Transverse colon (tissue), 3 donors: ENCODE measurements at regions not wholly inside any gene's neighbourhood (a gene's known extent, or its start where the extent isn't known, plus 50 kb on each side); places are given as distances from the start of the nearest gene placed in this dataset.
"Not testable (repeated sequence)": the region's sequence is repeated elsewhere in the genome, so short reads cannot be mapped to it uniquely, and the experiment has no call there.

Source experiments
- POLR2A ChIP-seq: fragments of 450-650 bp; IDR thresholded peaks from one replicate; pipeline ENCODE4 v1.6.1; 2016; ENCODE audit warnings: antibody characterized with exemption, mild to moderate bottlenecking, moderate library complexity
- TF ChIP-seq, protein P1 (sequence below), 5 experiments: fragments of 200-600 bp in 3 of 5; fragments of 450-650 bp in 2 of 5; sonication (generic) in 3 of 5; IDR thresholded peaks; 1 replicate in 2 of 5; 2 replicates in 3 of 5; pipeline ENCODE4 v1.5.1; 2016 to 2017; ENCODE audit warnings: antibody characterized with exemption in 5 of 5, inconsistent platforms in 3 of 5, mild to moderate bottlenecking in 2 of 5, moderate library complexity in 1 of 5

- not testable (repeated sequence) for TF ChIP-seq POLR2A
- TF ChIP-seq, protein P1, sequence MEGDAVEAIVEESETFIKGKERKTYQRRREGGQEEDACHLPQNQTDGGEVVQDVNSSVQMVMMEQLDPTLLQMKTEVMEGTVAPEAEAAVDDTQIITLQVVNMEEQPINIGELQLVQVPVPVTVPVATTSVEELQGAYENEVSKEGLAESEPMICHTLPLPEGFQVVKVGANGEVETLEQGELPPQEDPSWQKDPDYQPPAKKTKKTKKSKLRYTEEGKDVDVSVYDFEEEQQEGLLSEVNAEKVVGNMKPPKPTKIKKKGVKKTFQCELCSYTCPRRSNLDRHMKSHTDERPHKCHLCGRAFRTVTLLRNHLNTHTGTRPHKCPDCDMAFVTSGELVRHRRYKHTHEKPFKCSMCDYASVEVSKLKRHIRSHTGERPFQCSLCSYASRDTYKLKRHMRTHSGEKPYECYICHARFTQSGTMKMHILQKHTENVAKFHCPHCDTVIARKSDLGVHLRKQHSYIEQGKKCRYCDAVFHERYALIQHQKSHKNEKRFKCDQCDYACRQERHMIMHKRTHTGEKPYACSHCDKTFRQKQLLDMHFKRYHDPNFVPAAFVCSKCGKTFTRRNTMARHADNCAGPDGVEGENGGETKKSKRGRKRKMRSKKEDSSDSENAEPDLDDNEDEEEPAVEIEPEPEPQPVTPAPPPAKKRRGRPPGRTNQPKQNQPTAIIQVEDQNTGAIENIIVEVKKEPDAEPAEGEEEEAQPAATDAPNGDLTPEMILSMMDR (IDR thresholded peaks at IDR 0.05), result not testable (repeated sequence)
Observed at GRCh38 chr11:110517381-110517780, 87.6 kb downstream of the FDX1 start.
